Fibroblast of skin of left biceps (primary cell): ENCODE measurements at regions not wholly inside any gene's neighbourhood (a gene's known extent, or its start where the extent isn't known, plus 50 kb on each side); places are given as distances from the start of the nearest gene placed in this dataset.
"Not testable (repeated sequence)": the region's sequence is repeated elsewhere in the genome, so short reads cannot be mapped to it uniquely, and the experiment has no call there.

Experiments used
- DNase-seq, 2 experiments: peaks; one replicate each; pipeline ENCODE4 v3.0.0-alpha.2; 2013; ENCODE audit warnings: low read depth in 2 of 2

DNA sequence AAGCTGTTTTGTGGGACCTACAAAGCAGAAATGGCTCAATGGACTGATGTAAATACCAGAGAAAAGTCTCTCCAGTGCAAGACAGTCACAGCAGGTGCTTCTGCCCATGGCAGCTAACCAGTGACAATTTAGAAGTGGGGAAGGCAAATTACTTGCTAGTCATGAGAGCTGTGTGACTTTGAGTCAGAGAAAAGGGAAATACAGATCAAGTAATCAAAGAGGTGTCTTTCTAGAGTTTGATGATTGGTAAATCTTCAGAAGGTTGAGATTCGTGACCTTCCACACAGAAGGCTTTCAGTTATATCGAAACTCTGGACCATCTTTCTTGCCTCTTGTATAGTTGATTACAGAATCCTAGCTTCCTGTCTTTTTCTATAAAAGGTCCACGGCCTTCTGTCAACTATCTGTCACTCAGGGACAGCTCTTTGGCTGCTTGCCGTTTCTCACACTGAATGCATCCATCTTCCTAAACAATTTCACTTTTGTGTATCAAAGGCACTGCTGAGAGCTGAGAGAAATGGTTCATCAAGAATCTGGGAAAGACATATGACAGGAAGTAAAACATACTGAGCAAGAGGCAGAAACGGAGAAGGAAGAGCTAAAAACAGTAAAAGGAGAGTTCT lies 993.9 kb upstream of the ACO1 start:
- no peak for DNase-seq

GRCh38 chr9:31393240-31393639 lies 991.2 kb upstream of the ACO1 start:
- DNase-seq: no peak

GRCh38 chr9:31394015-31394473 lies 990.4 kb upstream of the ACO1 start:
- DNase-seq: no peak

DNA sequence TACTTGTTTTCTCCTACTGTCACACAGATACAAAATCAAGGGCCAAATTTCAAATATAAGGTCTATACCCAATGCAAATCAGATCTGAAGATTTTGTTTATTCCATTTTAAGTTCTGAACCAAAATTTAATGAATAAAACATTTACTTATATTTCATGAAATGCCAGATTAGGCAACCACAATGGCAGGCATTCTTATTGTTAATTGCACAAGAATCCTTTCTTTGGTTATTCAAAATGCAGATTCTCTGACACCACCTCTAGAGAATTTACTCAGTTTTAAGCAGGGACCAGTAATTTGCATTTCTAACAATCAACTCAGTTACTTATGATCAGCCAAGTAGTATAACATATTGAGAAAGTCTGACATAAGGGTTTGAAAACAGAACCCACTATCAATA lies 972.4 kb upstream of the ACO1 start:
- no peak for DNase-seq

DNA sequence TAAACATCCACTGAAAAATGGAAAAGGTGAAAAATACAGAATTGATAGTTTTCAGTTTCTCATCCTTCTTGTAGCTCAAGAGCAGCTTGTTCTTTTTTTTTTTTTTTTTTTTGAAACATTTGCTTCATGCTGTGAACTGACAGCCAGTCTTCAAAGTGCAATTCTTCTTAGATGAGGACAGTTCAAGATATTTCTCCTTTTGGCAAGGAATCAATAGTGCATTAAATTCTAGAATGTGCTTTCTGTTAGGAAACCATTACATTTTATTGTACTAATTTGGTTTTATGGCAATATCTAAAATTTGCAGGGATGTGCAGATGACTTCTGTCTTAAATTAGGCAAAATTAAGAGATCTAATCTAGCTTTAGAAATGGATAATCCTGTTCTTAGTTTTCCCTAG lies 969.3 kb upstream of the ACO1 start:
- DNase-seq: no peak

DNA sequence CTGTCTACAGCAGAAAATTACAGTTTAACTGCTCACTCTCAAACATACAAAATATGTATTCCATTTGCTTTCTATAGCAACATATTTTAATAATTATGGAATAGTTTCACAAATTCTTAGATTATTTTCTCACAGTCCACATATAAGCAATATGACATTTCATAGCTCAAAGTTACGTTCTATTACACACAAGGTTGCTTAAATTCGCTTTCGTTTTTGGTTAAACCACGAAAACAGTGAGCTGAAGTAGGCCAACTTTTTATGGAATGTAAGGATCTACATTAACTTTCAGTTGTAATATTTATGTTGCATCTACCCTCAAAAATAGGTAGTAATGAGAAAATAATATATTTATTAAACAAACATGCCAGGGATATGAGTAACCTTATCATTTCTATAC lies 966.0 kb upstream of the ACO1 start:
- no peak for DNase-seq

DNA sequence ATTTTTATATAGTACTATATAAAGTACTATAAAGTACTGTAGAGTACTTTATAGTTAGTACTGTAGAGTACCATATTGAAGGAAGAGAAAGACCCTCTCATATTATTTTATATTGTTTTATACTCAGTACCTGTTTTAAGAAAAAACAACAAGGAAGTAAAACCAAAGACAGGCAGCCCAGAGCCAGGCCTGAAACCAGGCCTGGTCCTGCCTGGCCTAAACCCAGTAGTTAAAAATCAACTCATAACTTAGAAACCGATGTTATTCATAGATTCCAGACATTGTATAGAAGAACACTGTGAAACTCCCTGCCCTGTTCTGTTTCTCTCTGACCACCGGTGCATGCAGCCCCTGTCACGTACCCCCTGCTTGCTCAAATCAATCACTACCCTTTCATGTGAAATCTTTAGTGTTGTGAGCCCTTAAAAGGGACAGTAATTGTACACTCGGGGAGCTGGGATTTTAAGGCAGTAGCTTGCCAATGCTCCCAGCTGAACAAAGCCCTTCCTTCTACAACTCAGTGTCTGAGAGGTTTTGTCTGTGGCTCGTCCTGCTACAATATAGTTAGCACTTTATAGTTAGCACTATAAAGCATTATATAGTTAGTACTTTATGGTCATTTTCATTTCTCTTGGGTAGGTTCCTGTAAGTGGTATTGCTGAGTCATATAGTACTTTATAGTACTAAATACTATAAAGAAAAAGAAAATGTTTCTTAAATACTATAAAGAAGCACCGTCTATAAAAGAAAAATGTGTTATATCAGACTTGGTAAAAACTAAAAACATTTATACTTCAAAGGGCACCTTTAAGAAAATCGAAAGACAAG lies 940.6 kb upstream of the ACO1 start:
- not testable (repeated sequence) for DNase-seq

DNA sequence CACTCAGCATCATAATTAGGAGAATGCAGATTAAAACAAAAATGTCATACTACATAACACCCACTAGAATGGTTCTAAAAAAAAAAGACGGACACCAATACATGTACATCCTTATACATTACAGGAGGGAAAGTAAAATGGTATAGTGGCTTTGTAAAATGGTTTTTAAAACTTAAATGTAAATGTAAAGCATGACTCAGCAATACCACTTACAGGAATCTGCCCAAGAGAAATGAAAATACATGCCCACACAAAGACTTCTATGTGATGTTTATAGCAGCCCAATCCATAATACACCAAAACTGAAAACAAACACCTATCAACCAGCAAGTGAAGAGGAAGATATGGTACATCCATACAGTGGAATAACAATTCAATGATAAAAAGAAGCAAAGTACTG lies 939.1 kb upstream of the ACO1 start:
- DNase-seq: no peak

DNA sequence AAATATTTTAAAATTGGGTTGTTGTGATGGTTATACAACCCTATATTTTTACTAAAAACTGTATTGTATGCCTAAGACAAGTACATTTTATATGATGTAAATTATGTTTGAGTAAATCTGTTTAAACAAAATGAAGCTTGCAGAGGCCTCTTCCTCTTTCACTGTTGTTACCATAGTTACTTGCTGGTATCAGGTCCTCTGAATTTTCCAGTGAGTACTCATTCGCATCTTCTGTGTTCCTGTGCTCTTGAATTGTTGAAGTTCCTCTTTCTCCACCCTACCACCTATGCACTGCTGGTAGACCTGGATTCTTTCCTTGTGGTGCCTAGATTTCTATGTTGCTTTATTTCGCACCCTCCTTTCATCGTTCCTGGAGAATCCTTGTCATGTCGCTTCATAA lies 938.5 kb upstream of the ACO1 start:
- DNase-seq: no peak

DNA sequence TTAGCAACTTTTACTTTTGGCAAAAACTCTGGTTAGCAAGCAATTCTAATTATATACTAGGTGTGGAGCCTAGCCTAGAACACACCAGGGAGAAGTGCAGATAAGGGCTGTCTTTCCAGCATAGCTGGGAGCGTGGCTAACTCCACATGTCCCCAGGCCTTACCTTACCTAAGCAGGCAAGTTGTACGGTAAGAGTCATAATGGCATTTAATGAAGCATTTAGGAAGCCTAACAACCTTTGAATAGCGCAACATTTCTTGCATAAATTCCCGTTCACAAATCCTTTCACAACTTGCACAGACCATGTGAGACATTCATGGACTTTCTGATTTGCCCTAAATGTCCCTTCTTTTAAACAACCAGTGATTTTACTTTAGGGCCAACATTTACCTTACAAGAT lies 917.4 kb upstream of the ACO1 start:
- DNase-seq: no peak

DNA sequence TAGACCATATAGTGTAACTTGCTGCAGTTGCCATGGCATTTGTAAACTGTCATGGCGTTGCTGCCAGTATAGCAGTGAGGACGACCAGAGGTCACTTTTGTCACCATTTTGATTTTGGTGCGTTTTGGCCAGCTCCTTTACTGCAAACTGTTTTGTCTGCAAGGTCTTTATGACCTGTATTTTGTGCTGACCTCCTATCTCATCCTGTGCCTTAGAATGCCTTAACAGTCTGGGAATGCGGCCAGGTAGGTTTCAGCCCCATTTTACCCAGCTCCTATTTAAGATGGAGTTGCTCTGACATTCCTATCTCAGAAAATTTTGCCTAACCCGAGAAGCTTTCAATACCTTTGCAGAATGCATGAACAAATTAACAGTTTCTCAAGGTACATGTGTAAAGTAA lies 914.4 kb upstream of the ACO1 start:
- no peak for DNase-seq

DNA sequence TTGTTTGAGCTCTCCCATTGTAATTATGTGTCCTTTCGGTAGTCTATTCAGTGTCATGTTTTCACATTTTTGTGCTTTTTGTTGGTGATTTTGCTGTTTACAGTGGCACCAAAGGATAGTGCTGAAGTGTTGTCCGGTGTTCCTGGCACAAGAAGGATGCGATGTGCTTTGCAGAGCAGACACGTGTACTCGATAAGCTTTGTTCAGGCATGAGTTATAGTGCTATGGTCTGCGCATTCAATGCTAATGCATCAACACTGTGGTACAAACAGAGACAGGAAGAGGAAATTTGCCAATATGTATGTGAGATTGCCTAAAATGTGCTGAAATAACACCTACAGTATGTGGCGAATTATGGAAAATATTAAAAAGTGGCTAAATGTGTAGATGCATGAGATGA lies 913.4 kb upstream of the ACO1 start:
- no peak for DNase-seq

- no peak for DNase-seq
These were observed 897.8 kb upstream of the ACO1 start for GRCh38 chr9:31486630-31487029.

GRCh38 chr9:31490551-31491106 lies 893.8 kb upstream of the ACO1 start:
- no peak for DNase-seq

DNA sequence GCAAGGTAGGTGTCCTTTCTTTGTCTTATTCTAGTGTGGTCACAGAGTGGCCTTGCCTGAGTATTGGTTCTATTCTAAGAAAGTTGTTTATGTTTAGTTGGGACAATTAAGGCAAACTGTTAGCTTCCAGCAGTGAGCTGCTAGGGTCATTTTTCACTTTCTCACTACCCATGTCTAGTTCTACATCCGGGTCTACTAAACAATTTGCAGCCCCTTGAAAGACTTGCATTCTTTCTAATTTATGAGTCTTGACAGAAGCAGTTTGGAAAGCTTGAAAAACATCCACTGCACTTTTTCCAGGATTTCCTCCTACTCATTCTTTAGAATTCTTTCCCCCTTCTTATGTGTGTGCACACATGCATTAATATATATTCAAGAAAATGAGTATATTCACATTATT lies 892.2 kb upstream of the ACO1 start:
- no peak for DNase-seq

GRCh38 chr9:31500422-31500821 lies 884.0 kb upstream of the ACO1 start:
- DNase-seq: no peak

DNA sequence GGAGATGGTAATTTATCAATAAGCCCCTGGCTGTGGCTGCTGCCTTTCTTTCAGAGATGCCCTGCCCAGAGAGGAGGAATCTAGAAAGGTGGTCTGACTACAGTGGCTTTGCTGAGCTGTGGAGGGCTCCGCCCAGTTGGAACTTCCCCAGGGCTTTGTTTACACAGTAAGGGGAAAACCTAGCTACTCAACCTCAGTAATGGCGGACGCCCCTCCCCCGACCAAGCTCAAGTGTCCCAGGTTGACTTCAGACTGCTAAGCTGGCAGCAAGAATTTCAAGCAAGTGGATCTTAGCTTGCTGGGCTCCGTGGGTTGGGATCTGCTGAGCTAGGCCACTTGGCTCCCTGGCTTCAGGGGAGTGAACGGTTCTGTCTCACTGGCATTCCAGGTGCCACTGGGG lies 865.4 kb upstream of the ACO1 start:
- no peak for DNase-seq

DNA sequence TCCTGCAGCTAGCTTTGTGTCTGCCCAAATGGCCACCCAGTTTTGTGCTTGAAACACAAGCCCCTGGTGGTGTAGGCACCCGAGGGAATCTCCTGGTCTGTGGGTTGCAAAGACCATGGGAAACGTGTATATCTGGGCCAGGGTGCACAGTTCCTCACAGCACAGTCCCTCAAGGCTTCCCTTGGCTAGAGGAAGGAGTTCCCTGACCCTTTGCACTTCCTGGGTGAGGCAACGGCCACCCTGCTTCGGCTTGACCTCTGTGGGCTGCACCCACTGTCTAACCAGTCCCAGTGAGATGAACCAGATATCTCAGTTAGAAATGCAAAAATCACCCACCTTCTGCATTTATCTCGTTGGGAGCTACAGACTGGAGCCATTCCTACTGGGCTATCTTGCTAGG lies 865.0 kb upstream of the ACO1 start:
- DNase-seq: no peak

DNA sequence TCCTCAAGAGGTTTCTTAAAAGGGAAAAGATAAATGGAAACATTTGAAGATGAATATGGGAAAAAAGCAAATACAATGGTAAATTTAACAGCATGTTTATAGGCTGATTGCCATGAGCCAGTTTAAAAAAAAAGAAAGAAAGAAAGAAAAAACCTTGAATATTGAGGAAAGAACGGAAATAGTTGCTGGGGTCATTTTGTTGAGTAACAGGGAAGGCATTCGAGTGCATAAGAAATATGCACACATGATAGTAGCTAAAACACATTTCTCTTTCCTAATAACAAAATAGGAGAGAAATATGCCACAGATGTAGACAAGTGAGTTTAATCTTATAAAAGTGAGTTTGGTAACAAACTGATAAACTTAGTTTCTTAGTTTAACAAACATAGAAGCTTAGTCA lies 864.6 kb upstream of the ACO1 start:
- DNase-seq: no peak

DNA sequence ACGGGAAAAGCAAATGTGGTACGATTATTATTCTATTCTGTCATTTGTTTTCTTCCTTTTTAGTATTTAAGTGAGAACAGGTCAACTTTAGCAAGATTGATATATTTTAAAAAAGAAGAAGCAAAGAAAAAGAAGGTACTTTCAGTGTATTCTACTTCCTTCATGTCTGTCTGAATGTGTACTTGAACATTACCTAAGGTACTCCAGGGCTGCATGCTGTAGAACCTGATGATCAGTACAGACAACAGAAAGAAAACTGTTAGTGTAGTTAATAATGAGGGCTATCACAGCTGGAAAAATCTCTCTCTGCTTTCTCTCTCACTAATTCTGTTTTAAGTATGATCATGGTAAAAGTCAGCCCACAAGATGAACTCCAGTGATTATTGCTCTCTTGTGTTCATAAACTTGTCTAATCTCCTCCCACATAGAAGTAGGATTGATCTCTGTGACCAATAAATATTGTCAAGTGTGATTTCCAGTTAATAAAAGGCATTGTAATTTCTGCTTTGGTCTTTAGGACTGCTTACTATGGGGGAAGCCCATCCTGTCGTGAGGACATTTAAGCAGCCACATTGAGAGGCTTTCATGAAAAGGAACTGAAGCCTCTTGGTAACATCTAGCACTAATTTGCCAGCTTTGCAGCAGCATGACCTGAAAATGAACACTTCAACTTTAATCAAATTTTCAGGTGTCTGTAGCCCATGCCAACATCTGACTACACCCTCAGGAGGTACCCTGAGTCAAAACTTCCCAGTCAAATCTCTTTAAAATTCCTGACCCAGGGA lies 864.0 kb upstream of the ACO1 start:
- no peak for DNase-seq

GRCh38 chr9:31535651-31536050 lies 848.8 kb upstream of the ACO1 start:
- DNase-seq: no peak

- no peak for DNase-seq
These were observed 848.0 kb upstream of the ACO1 start for GRCh38 chr9:31536471-31536870.
